ENCODE measurements at regions not wholly inside any gene's neighbourhood (a gene's known extent, or its start where the extent isn't known, plus 50 kb on each side); places are given as distances from the start of the nearest gene placed in this dataset.

DNA sequence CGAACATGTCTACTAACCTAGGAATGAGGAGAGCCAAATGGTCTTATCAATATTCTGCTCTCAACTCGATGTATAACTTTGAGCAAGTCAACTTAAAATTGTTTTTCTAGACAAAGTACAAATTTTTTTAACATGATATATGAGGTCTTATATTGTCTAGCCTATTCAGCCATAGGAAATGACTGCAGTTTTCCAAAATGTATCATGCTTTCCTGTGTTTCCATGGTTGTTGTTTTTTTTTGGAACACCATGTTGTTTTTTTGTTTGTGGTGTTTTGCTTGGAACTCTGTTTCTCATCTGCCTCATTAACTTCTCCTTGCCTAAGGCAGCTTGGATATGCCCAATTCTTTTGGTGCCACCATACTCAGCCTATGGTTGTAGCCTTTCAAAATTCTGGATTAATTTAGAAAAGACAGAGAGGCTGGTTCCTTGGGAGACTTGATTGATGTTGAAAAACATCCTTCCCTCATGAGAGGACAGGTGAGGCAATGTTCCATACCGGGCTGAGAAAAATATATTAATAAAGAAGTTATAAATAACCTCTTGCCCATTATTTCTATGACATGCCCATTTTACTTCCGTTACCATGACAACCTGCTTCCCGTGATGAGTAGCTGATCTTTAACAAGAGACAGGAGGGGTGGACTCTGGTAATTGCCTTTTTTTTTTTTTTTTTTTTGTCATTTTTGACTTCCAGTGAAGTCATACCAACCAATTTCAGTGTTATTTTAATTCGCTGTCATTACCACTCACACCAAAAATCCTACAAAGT lies 687.9 kb upstream of the GRM7 start:
- no peaks in the 10 kb centered on the region for H3K36me3 ChIP-seq (replicated peaks in 1 of 2; ENCODE audit: control insufficient read depth in 2 of 2, insufficient read depth in 2 of 2, low read length in 2 of 2)
- H3K79me1 ChIP-seq (ENCODE audit: low read depth, low read length): no peaks in the 10 kb centered on the region
- H3K4me3 ChIP-seq (ENCODE audit: low read length in 2 of 2): no peak overlapping the region
- DNase-seq (ENCODE audit: low spot score): no peak
- no peak overlapping the region for H4K91ac ChIP-seq (ENCODE audit: low read depth, low read length, poor library complexity)
- no peak overlapping the region for H2BK120ac ChIP-seq (ENCODE audit: low read depth, low read length)
- H3K4ac ChIP-seq (ENCODE audit: low read length): no peak overlapping the region
- H3K14ac ChIP-seq (ENCODE audit: low read length): no peak overlapping the region
- no peak overlapping the region for H4K8ac ChIP-seq (ENCODE audit: low read depth, low read length)
- no peak overlapping the region for H3K9ac ChIP-seq (ENCODE audit: low read depth, low read length, poor library complexity)
- H2BK15ac ChIP-seq (ENCODE audit: low read length): no peak overlapping the region
- no peak overlapping the region for H2BK5ac ChIP-seq (ENCODE audit: low read length)
- H3K9me3 ChIP-seq (replicated peaks in 1 of 2; ENCODE audit: control insufficient read depth in 2 of 2, insufficient read depth in 1 of 2, low read depth in 1 of 2, low read length in 2 of 2): no peaks in the 10 kb centered on the region
- no peak overlapping the region for H2AK5ac ChIP-seq (ENCODE audit: low read depth, low read length)
- no CpG with 5 or more reads among the region's 6 CpGs for WGBS, 2 donors (ENCODE audit: extremely low coverage in 2 of 2, insufficient read length in 2 of 2, insufficient replicate concordance in 1 of 2)
- no peak overlapping the region for H2AFZ ChIP-seq (ENCODE audit: low read length)
- no peak overlapping the region for H3K18ac ChIP-seq (ENCODE audit: low read length)
- H2BK12ac ChIP-seq (ENCODE audit: low read length): no peak overlapping the region
- no peaks in the 10 kb centered on the region for H3K27me3 ChIP-seq (ENCODE audit: control insufficient read depth in 3 of 3, insufficient read depth in 3 of 3, low read depth in 1 of 3, low read length in 3 of 3)
- H3K4me2 ChIP-seq (ENCODE audit: insufficient read depth, low read length, poor library complexity, severe bottlenecking): no peak overlapping the region
- no peak overlapping the region for H3K23ac ChIP-seq (ENCODE audit: low read depth, low read length, poor library complexity)
- H3K27ac ChIP-seq (replicated peaks; ENCODE audit: low read length): no peak overlapping the region
- H3K4me1 ChIP-seq (ENCODE audit: control insufficient read depth in 2 of 2, insufficient read depth in 1 of 2, low read depth in 1 of 2, low read length in 2 of 2): no peaks in the 10 kb centered on the region

DNA sequence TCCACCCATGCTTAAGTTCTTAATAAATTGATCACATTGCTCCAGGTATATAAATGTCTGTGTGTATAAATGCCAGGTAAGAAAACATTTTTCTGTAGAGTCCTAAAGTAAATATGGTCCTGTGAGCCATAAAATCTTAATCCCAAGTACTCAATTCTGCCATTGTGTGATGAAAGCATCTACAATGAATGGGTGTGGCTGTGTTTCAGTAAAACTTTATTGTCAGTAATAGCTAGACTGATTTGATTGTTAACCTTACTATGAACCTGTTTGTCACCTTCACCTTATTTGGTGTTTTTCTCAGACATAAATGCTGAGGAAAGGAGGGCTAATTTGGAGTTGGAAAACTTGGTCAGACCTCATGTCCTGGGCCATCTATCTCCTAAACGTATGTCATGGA lies 683.5 kb upstream of the GRM7 start:
- no peak overlapping the region for H3K4me3 ChIP-seq (ENCODE audit: low read length in 2 of 2)
- H3K4ac ChIP-seq (ENCODE audit: low read length): no peak overlapping the region
- no peaks in the 10 kb centered on the region for H3K9me3 ChIP-seq (replicated peaks in 1 of 2; ENCODE audit: control insufficient read depth in 2 of 2, insufficient read depth in 1 of 2, low read depth in 1 of 2, low read length in 2 of 2)
- no peaks in the 10 kb centered on the region for H3K36me3 ChIP-seq (replicated peaks in 1 of 2; ENCODE audit: control insufficient read depth in 2 of 2, insufficient read depth in 2 of 2, low read length in 2 of 2)
- H3K79me1 ChIP-seq (ENCODE audit: low read depth, low read length): no peaks in the 10 kb centered on the region
- no peak overlapping the region for H4K91ac ChIP-seq (ENCODE audit: low read depth, low read length, poor library complexity)
- H3K27me3 ChIP-seq (ENCODE audit: control insufficient read depth in 3 of 3, insufficient read depth in 3 of 3, low read depth in 1 of 3, low read length in 3 of 3): no peaks in the 10 kb centered on the region
- no peak overlapping the region for H3K4me2 ChIP-seq (ENCODE audit: insufficient read depth, low read length, poor library complexity, severe bottlenecking)
- H3K27ac ChIP-seq (replicated peaks; ENCODE audit: low read length): no peak overlapping the region
- H2BK120ac ChIP-seq (ENCODE audit: low read depth, low read length): no peak overlapping the region
- WGBS, 2 donors (ENCODE audit: extremely low coverage in 2 of 2, insufficient read length in 2 of 2, insufficient replicate concordance in 1 of 2): no CpG with 5 or more reads among the region's 1 CpG
- no peak overlapping the region for H2BK5ac ChIP-seq (ENCODE audit: low read length)
- H3K18ac ChIP-seq (ENCODE audit: low read length): no peak overlapping the region
- no peak overlapping the region for H2BK15ac ChIP-seq (ENCODE audit: low read length)
- peaks cover 0 to 4% of the 10 kb centered on the region in 2 donors for H3K4me1 ChIP-seq (ENCODE audit: control insufficient read depth in 2 of 2, insufficient read depth in 1 of 2, low read depth in 1 of 2, low read length in 2 of 2)
- no peak overlapping the region for H4K8ac ChIP-seq (ENCODE audit: low read depth, low read length)
- no peak overlapping the region for H3K14ac ChIP-seq (ENCODE audit: low read length)
- no peak overlapping the region for H3K23ac ChIP-seq (ENCODE audit: low read depth, low read length, poor library complexity)
- no peak overlapping the region for H2BK12ac ChIP-seq (ENCODE audit: low read length)
- no peak overlapping the region for H2AFZ ChIP-seq (ENCODE audit: low read length)
- no peak overlapping the region for H3K9ac ChIP-seq (ENCODE audit: low read depth, low read length, poor library complexity)
- DNase-seq (ENCODE audit: low spot score): no peak
- H2AK5ac ChIP-seq (ENCODE audit: low read depth, low read length): no peak overlapping the region

GRCh38 chr3:6179761-6180160 lies 681.2 kb upstream of the GRM7 start:
- Histone ChIP-seq H3K18ac (ENCODE audit: low read length) (no peak overlapping the region), H3K4ac (ENCODE audit: low read length) (no peak overlapping the region), H3K27ac (replicated peaks; ENCODE audit: low read length) (no peak overlapping the region), H3K4me1 (ENCODE audit: control insufficient read depth in 2 of 2, insufficient read depth in 1 of 2, low read depth in 1 of 2, low read length in 2 of 2) (peaks cover 0 to 7% of the 10 kb centered on the region in 2 donors), H4K91ac (ENCODE audit: low read depth, low read length, poor library complexity) (no peak overlapping the region), H2BK120ac (ENCODE audit: low read depth, low read length) (no peak overlapping the region), H3K14ac (ENCODE audit: low read length) (no peak overlapping the region), H3K36me3 (replicated peaks in 1 of 2; ENCODE audit: control insufficient read depth in 2 of 2, insufficient read depth in 2 of 2, low read length in 2 of 2) (no peaks in the 10 kb centered on the region), H3K23ac (ENCODE audit: low read depth, low read length, poor library complexity) (no peak overlapping the region), H2AK5ac (ENCODE audit: low read depth, low read length) (no peak overlapping the region), H2AFZ (ENCODE audit: low read length) (peak overlapping the region; percentile 1), H4K8ac (ENCODE audit: low read depth, low read length) (no peak overlapping the region), H3K4me2 (ENCODE audit: insufficient read depth, low read length, poor library complexity, severe bottlenecking) (no peak overlapping the region), H3K9me3 (replicated peaks in 1 of 2; ENCODE audit: control insufficient read depth in 2 of 2, insufficient read depth in 1 of 2, low read depth in 1 of 2, low read length in 2 of 2) (no peaks in the 10 kb centered on the region), H2BK15ac (ENCODE audit: low read length) (no peak overlapping the region), H3K9ac (ENCODE audit: low read depth, low read length, poor library complexity) (no peak overlapping the region), H2BK5ac (ENCODE audit: low read length) (no peak overlapping the region), H3K27me3 (ENCODE audit: control insufficient read depth in 3 of 3, insufficient read depth in 3 of 3, low read depth in 1 of 3, low read length in 3 of 3) (no peaks in the 10 kb centered on the region), H2BK12ac (ENCODE audit: low read length) (no peak overlapping the region), H3K4me3 (ENCODE audit: low read length in 2 of 2) (no peak overlapping the region), H3K79me1 (ENCODE audit: low read depth, low read length) (no peaks in the 10 kb centered on the region)
- no CpG with 5 or more reads among the region's 3 CpGs for WGBS, 2 donors (ENCODE audit: extremely low coverage in 2 of 2, insufficient read length in 2 of 2, insufficient replicate concordance in 1 of 2)
- no peak for DNase-seq (ENCODE audit: low spot score)

DNA sequence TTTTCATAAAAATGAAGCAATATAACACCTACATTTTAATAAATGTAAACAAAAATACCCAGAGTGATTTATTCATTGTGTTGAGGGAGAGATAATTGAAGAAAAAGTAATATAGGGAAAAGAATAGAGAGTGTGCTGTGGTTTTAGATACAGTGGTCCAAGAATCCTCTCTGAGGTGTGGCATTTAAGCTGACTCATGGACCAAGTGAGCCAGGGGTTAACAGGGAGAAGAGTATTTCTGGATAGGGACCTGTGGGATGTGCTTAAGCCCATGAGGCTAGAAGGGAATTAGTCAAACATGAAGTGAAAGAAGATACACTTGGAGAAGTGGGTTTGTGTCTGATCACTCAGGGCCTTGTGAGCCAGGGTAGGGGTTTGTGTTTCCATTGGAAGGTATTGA lies 680.7 kb upstream of the GRM7 start:
- Histone ChIP-seq H2BK5ac (ENCODE audit: low read length) (no peak overlapping the region), H3K4me2 (ENCODE audit: insufficient read depth, low read length, poor library complexity, severe bottlenecking) (no peak overlapping the region), H4K91ac (ENCODE audit: low read depth, low read length, poor library complexity) (no peak overlapping the region), H2BK15ac (ENCODE audit: low read length) (no peak overlapping the region), H3K4me1 (ENCODE audit: control insufficient read depth in 2 of 2, insufficient read depth in 1 of 2, low read depth in 1 of 2, low read length in 2 of 2) (peaks cover 0 to 7% of the 10 kb centered on the region in 2 donors), H4K8ac (ENCODE audit: low read depth, low read length) (no peak overlapping the region), H2AK5ac (ENCODE audit: low read depth, low read length) (no peak overlapping the region), H2BK120ac (ENCODE audit: low read depth, low read length) (no peak overlapping the region), H3K18ac (ENCODE audit: low read length) (no peak overlapping the region), H3K36me3 (replicated peaks in 1 of 2; ENCODE audit: control insufficient read depth in 2 of 2, insufficient read depth in 2 of 2, low read length in 2 of 2) (no peaks in the 10 kb centered on the region), H3K14ac (ENCODE audit: low read length) (no peak overlapping the region), H2BK12ac (ENCODE audit: low read length) (no peak overlapping the region), H3K9me3 (replicated peaks in 1 of 2; ENCODE audit: control insufficient read depth in 2 of 2, insufficient read depth in 1 of 2, low read depth in 1 of 2, low read length in 2 of 2) (no peaks in the 10 kb centered on the region), H3K9ac (ENCODE audit: low read depth, low read length, poor library complexity) (no peak overlapping the region), H3K23ac (ENCODE audit: low read depth, low read length, poor library complexity) (no peak overlapping the region), H3K4me3 (ENCODE audit: low read length in 2 of 2) (no peak overlapping the region), H3K79me1 (ENCODE audit: low read depth, low read length) (no peaks in the 10 kb centered on the region), H2AFZ (ENCODE audit: low read length) (no peak overlapping the region), H3K27ac (replicated peaks; ENCODE audit: low read length) (no peak overlapping the region), H3K4ac (ENCODE audit: low read length) (no peak overlapping the region), H3K27me3 (ENCODE audit: control insufficient read depth in 3 of 3, insufficient read depth in 3 of 3, low read depth in 1 of 3, low read length in 3 of 3) (no peaks in the 10 kb centered on the region)
- no peak for DNase-seq (ENCODE audit: low spot score)
